Right ventricle myocardium superior (tissue), 1 donor: ENCODE measurements at regions not wholly inside any gene's neighbourhood (a gene's known extent, or its start where the extent isn't known, plus 50 kb on each side); places are given as distances from the start of the nearest gene placed in this dataset.
"Not testable (repeated sequence)": the region's sequence is repeated elsewhere in the genome, so short reads cannot be mapped to it uniquely, and the experiment has no call there.

ENCODE experiments used
- ATAC-seq: fragments of 200-7000 bp; cut with Tn5 transposase; one replicate; pipeline ENCODE4 v1.9.1; 2020; ENCODE audit warnings: mild to moderate bottlenecking; ENCODE audit not compliant: poor library complexity
- DNase-seq: peaks from one replicate; pipeline ENCODE4 v3.0.0-alpha.2; 2020
- intact Hi-C: fragments of 100-400 bp; cut with DNase I; formaldehyde crosslinking; loops from one replicate; pipeline ENCODE4 v1.11.2; 2022
- donor health status: DM: no; HTN: yes; CAD: no; lungs with severe emphysema.

GRCh38 chr17:34424814-34425491 is 61.9 kb upstream of the CCL1 start:
- intact Hi-C loops: loop anchor here (5.0 kb wide), 2 partner anchors 207 to 692 kb away; partner anchors contain the start of gene RAD51D
- ATAC-seq: no peak
- no peak for DNase-seq

- intact Hi-C loops: loop anchor here (5.0 kb wide), 2 partner anchors 208 to 693 kb away; partner anchors contain the start of gene RAD51D
- no peak for ATAC-seq
- no peak for DNase-seq
Measured at GRCh38 chr17:34423978-34424813, 61.2 kb upstream of the CCL1 start.

- DNase-seq, ATAC-seq: not testable (repeated sequence)
Measured at GRCh38 chr17:34423315-34423714, 60.3 kb upstream of the CCL1 start.

GRCh38 chr17:34420900-34421299 is 57.9 kb upstream of the CCL1 start:
- ATAC-seq (no peak), DNase-seq (no peak)
- intact Hi-C loops: loop anchor here (5.0 kb wide), 2 partner anchors 211 to 696 kb away; partner anchors contain the start of gene RAD51D

More at GRCh38 chr17:34423315-34423714, 60.3 kb upstream of the CCL1 start:
- intact Hi-C loops: loop anchor here (5.0 kb wide), 2 partner anchors 209 to 694 kb away; partner anchors contain the start of gene RAD51D

- peak; percentile 58 for DNase-seq
- intact Hi-C loops: loop anchor here (5.0 kb wide), 2 partner anchors 212 to 697 kb away; partner anchors contain the start of gene RAD51D
- ATAC-seq: peak; percentile 73
Measured at GRCh38 chr17:34420254-34420766, 57.3 kb upstream of the CCL1 start.

- ATAC-seq (no peak), DNase-seq (no peak)
- intact Hi-C loops: no loop called here
Measured at GRCh38 chr17:34416116-34416515, 53.1 kb upstream of the CCL1 start.

GRCh38 chr17:34414339-34414738 is 51.3 kb upstream of the CCL1 start:
- no peak for DNase-seq
- intact Hi-C loops: no loop called here
- no peak for ATAC-seq

GRCh38 chr17:34413443-34414119 is 50.5 kb upstream of the CCL1 start:
- DNase-seq: no peak
- intact Hi-C loops: no loop called here
- no peak for ATAC-seq

- DNase-seq (no peak), ATAC-seq (no peak)
- intact Hi-C loops: no loop called here
Measured at GRCh38 chr17:34412965-34413441, 50.0 kb upstream of the CCL1 start.
